Rectal smooth muscle tissue (tissue), 1 donor: ENCODE measurements at regions not wholly inside any gene's neighbourhood (a gene's known extent, or its start where the extent isn't known, plus 50 kb on each side); places are given as distances from the start of the nearest gene placed in this dataset.

Experiments
- H3K27ac ChIP-seq: one replicate; pipeline ENCODE4 v1.7.0; 2013; ENCODE audit warnings: low read depth, low read length, inconsistent platforms
- H3K27me3 ChIP-seq: one replicate; pipeline ENCODE4 v1.7.0; 2013; ENCODE audit warnings: low read length; ENCODE audit not compliant: control insufficient read depth, insufficient read depth
- H3K36me3 ChIP-seq: one replicate; pipeline ENCODE4 v1.7.0; 2013; ENCODE audit warnings: low read length; ENCODE audit not compliant: control insufficient read depth, insufficient read depth
- H3K4me1 ChIP-seq: one replicate; pipeline ENCODE4 v1.7.0; 2013; ENCODE audit warnings: low read length; ENCODE audit not compliant: control insufficient read depth, insufficient read depth
- H3K4me3 ChIP-seq: one replicate; pipeline ENCODE4 v1.7.0; 2013; ENCODE audit warnings: low read length
- H3K9ac ChIP-seq: one replicate; pipeline ENCODE4 v1.7.0; 2013; ENCODE audit warnings: low read length

GRCh38 chr10:33753389-33753788 is 418.9 kb upstream of the NRP1 start:
- H3K9ac ChIP-seq = no peak overlapping the region
- H3K27ac ChIP-seq = no peak overlapping the region
- no peaks in the 10 kb centered on the region for H3K27me3 ChIP-seq
- H3K36me3 ChIP-seq = no peaks in the 10 kb centered on the region
- peaks cover 2% of the 10 kb centered on the region for H3K4me1 ChIP-seq
- H3K4me3 ChIP-seq = no peak overlapping the region

DNA sequence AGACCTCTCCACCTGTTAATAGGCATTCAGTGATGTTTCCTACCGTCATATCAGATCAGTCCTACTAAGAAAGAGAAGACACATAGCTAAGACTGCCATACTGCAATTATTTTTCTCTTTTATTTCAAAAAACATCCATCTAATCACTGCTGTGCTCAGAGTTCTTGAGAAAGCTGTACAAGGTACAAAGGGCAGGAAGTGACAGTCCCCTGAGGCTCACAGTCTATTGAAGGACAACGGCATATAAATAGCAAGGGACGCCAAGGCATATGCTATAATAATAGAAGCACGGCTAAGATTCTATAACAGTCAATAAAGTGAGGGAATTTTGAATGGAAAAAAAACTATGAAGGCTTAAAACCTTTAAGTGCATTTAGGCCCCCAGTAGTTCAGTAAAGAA is 415.3 kb upstream of the NRP1 start:
- H3K4me1 ChIP-seq = peaks cover 2% of the 10 kb centered on the region
- H3K36me3 ChIP-seq = no peaks in the 10 kb centered on the region
- H3K4me3 ChIP-seq = no peak overlapping the region
- H3K27ac ChIP-seq = no peak overlapping the region
- H3K9ac ChIP-seq = no peak overlapping the region
- no peaks in the 10 kb centered on the region for H3K27me3 ChIP-seq

- Histone ChIP-seq H3K27me3 (no peaks in the 10 kb centered on the region), H3K4me3 (no peak overlapping the region), H3K4me1 (peaks cover 2% of the 10 kb centered on the region), H3K9ac (no peak overlapping the region), H3K36me3 (no peaks in the 10 kb centered on the region), H3K27ac (no peak overlapping the region)
Measured at GRCh38 chr10:33749067-33749735, 414.7 kb upstream of the NRP1 start.

DNA sequence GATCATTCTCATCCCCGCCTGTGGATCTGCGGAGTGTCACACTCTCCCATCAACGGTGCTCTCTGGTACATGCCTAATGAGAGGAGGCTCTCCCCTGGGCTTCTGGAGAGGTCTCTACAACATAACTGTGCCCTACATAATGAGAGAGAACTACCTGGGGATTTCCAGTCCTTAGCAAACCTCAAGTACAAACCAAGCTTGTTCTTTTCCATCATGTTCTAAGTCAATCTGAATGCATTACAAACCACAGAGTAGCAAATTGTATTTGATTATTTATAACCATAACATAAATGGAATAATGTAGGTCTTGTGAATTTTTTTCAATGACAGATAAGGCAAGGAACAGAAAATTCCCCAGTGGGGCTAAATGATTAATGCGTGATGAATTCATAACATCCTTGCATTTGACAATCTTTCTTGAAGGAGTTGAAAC is 412.4 kb upstream of the NRP1 start:
- Histone ChIP-seq H3K4me3 (no peak overlapping the region), H3K27ac (no peak overlapping the region), H3K27me3 (no peaks in the 10 kb centered on the region), H3K36me3 (no peaks in the 10 kb centered on the region), H3K9ac (no peak overlapping the region), H3K4me1 (peaks cover 2% of the 10 kb centered on the region)

GRCh38 chr10:33746186-33746585 is 411.7 kb upstream of the NRP1 start:
- H3K4me3 ChIP-seq = no peak overlapping the region
- H3K27ac ChIP-seq = no peak overlapping the region
- H3K4me1 ChIP-seq = peaks cover 2% of the 10 kb centered on the region
- no peaks in the 10 kb centered on the region for H3K36me3 ChIP-seq
- no peaks in the 10 kb centered on the region for H3K27me3 ChIP-seq
- H3K9ac ChIP-seq = no peak overlapping the region

GRCh38 chr10:33743429-33743857 is 409.0 kb upstream of the NRP1 start:
- Histone ChIP-seq H3K27me3 (no peaks in the 10 kb centered on the region), H3K4me3 (no peak overlapping the region), H3K36me3 (no peaks in the 10 kb centered on the region), H3K4me1 (no peaks in the 10 kb centered on the region), H3K9ac (no peak overlapping the region), H3K27ac (no peak overlapping the region)

- Histone ChIP-seq H3K27me3 (no peaks in the 10 kb centered on the region), H3K9ac (no peak overlapping the region), H3K4me1 (no peaks in the 10 kb centered on the region), H3K36me3 (no peaks in the 10 kb centered on the region), H3K27ac (no peak overlapping the region), H3K4me3 (no peak overlapping the region)
Measured at GRCh38 chr10:33739031-33739430, 404.6 kb upstream of the NRP1 start.

DNA sequence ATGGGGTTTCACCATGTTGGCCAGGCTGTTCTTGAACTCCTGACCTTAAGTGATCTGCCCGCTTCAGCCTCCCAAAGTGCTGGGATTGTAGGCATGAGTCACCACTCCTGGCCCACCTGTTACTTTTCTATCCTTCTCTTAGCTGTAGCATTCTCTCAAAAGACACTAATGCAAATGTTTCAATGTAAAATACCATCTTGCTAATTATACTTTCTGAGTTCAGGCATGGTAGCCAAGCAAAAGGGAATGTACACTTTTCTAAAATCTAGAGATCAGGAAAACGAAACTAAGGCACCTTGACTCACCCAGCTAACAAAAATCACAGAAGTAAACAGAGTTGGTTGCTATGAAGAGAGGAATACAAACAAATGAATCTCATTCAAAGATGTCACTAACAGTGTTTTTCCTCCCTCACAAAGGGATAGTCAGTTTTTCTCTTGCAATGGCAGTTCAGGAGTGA is 401.0 kb upstream of the NRP1 start:
- Histone ChIP-seq H3K4me3 (no peak overlapping the region), H3K27ac (no peak overlapping the region), H3K36me3 (no peaks in the 10 kb centered on the region), H3K27me3 (no peaks in the 10 kb centered on the region), H3K4me1 (no peaks in the 10 kb centered on the region), H3K9ac (no peak overlapping the region)

GRCh38 chr10:33734393-33735155 is 400.1 kb upstream of the NRP1 start:
- Histone ChIP-seq H3K4me1 (no peaks in the 10 kb centered on the region), H3K4me3 (no peak overlapping the region), H3K27ac (no peak overlapping the region), H3K27me3 (no peaks in the 10 kb centered on the region), H3K36me3 (no peaks in the 10 kb centered on the region), H3K9ac (no peak overlapping the region)

DNA sequence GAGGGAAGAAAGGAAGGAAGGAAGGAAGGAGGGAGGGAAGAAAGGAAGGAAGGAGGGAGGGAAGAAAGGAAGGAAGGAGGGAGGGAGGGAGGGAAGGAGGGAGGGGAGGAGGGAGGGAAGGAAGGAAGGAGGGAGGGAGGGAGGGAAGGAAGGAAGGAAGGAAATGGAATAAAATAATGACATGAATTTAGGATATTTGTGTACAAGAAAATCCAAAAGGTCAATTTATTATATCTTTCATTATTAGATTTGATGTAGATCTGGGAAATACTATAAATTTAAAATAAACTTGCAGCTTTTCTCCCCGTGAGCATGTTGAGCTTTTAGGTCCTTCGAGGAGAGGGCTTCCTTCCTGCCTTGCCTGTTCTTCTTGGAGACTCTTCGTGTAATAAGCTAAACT is 398.6 kb upstream of the NRP1 start:
- Histone ChIP-seq H3K27ac (no peak overlapping the region), H3K36me3 (no peaks in the 10 kb centered on the region), H3K4me1 (no peaks in the 10 kb centered on the region), H3K9ac (no peak overlapping the region), H3K27me3 (no peaks in the 10 kb centered on the region), H3K4me3 (no peak overlapping the region)

- Histone ChIP-seq H3K27ac (no peak overlapping the region), H3K4me3 (no peak overlapping the region), H3K27me3 (no peaks in the 10 kb centered on the region), H3K4me1 (no peaks in the 10 kb centered on the region), H3K9ac (no peak overlapping the region), H3K36me3 (no peaks in the 10 kb centered on the region)
Measured at GRCh38 chr10:33732161-33732680, 397.8 kb upstream of the NRP1 start.

- Histone ChIP-seq H3K27ac (no peak overlapping the region), H3K9ac (no peak overlapping the region), H3K36me3 (no peaks in the 10 kb centered on the region), H3K27me3 (no peaks in the 10 kb centered on the region), H3K4me1 (no peaks in the 10 kb centered on the region), H3K4me3 (no peak overlapping the region)
Measured at GRCh38 chr10:33731322-33731721, 396.9 kb upstream of the NRP1 start.
